AG10803 (cell line): ENCODE measurements at regions not wholly inside any gene's neighbourhood (a gene's known extent, or its start where the extent isn't known, plus 50 kb on each side); places are given as distances from the start of the nearest gene placed in this dataset.

Experiments used
- DNase-seq: peaks from one replicate; pipeline ENCODE4 v3.0.0; 2010; ENCODE audit warnings: low read depth
- H3K4me3 ChIP-seq: 2 replicates; pipeline ENCODE4 v1.5.1; 2011; ENCODE audit warnings: mild to moderate bottlenecking, low read length, control low read depth
- CTCF ChIP-seq: conservative IDR thresholded peaks from 2 replicates; pipeline ENCODE4 v1.5.1; 2011; ENCODE audit warnings: mild to moderate bottlenecking, low read length, control low read depth, inconsistent platforms

- H3K4me3 ChIP-seq = no peak overlapping the region
- no peak for DNase-seq
- TF ChIP-seq CTCF = no peak
Measured at GRCh38 chr11:87957961-87958360, 217.3 kb downstream of the RAB38 start.

GRCh38 chr11:87954476-87954875 is 220.8 kb downstream of the RAB38 start:
- no peak for TF ChIP-seq CTCF
- H3K4me3 ChIP-seq = no peak overlapping the region
- DNase-seq = no peak

- no peak for TF ChIP-seq CTCF
- no peak overlapping the region for H3K4me3 ChIP-seq
- DNase-seq = no peak
Measured at GRCh38 chr11:87942786-87943185, 232.5 kb downstream of the RAB38 start.

- TF ChIP-seq CTCF = no peak
- no peak overlapping the region for H3K4me3 ChIP-seq
- DNase-seq = no peak
Measured at GRCh38 chr11:87934182-87934581, 241.1 kb downstream of the RAB38 start.

- peak; percentile 71 for DNase-seq
- no peak overlapping the region for H3K4me3 ChIP-seq
- TF ChIP-seq CTCF = no peak
Measured at GRCh38 chr11:87926250-87926970, 248.8 kb downstream of the RAB38 start.

- DNase-seq = no peak
- TF ChIP-seq CTCF = no peak
- no peak overlapping the region for H3K4me3 ChIP-seq
Measured at GRCh38 chr11:87924125-87924524, 251.1 kb downstream of the RAB38 start.

GRCh38 chr11:87917111-87917510 is 258.1 kb downstream of the RAB38 start:
- H3K4me3 ChIP-seq = no peak overlapping the region
- no peak for TF ChIP-seq CTCF
- no peak for DNase-seq
